ENCODE measurements at regions not wholly inside any gene's neighbourhood (a gene's known extent, or its start where the extent isn't known, plus 50 kb on each side); places are given as distances from the start of the nearest gene placed in this dataset.
A peak's percentile ranks its signal among the peaks of the same experiment; 100 is the strongest.

DNA sequence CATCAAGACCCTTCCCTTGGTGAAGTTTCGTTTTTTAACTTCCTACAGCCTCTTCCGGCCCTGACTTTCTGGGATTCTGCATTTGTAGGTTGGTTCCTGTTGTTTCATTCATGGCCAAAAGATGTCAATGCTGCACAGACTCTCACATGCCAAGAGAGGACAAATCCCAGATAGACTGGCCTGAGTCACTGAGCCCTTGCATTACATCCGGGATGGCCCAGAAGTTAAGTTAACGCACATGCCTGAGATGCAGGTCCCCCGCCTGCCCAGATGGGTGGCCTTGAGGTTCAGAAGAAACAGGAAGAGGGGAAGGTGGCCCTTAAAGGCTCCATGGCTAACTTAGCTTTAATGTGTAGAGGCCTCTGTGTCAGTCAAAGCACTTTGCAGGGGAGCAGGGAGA is 51.6 kb upstream of the SRGAP3 start:
- DNase-seq: no peak

DNA sequence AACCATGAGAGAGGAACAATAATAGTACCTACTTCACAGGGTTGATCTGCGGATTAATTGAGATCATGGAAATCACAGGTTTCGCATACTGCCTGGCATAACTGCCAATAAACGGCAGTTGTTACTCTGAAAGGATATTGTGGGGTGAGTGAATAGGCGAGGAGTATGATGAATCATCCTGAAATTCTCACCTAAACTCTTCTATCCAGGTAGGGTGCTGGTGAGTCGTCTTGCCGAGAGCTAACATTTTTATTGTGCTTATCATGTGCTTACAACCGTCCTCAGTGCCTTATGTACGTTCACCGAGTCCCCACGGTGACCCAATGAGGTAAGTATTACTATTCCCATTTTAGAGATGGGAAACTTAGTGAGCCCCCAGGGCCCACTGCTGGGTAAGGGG is 52.4 kb upstream of the SRGAP3 start:
- DNase-seq: no peak

DNA sequence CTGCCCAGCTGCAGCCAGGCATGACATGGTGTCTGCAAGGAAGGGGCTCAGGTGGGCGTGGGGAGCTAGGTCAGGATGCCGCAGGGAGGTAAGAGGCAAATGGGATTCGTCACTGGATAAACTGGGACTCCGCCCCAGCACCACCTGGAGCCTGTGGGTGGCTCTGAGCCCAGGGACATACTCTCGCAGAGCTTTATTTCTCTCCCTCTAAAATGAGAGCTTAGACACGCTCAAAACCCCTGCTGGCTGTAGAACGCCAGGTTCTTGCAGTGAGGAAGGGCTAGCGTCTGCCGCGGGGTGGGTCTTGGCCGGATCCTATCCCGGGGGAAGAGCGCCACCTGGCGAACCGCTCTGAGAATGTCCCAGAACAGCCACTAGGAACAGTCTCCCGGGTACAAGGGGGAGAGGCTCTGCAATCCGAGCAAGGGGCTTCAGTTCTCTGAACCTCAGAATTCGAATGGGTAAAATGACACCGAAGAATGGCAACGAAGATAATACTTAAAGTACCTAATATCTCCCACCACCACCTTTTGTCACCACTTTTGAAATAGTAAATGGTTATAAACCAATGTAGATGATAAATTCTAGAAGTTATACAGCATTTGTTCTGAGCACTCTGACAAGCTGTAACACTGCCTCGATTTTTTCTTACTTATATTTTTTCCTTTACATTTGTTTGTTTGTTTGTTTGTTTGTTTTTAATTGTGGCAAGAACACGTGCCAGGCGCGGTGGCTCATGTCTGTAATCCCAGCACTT is 53.2 kb upstream of the SRGAP3 start:
- DNase-seq: peak; percentile 63

DNA sequence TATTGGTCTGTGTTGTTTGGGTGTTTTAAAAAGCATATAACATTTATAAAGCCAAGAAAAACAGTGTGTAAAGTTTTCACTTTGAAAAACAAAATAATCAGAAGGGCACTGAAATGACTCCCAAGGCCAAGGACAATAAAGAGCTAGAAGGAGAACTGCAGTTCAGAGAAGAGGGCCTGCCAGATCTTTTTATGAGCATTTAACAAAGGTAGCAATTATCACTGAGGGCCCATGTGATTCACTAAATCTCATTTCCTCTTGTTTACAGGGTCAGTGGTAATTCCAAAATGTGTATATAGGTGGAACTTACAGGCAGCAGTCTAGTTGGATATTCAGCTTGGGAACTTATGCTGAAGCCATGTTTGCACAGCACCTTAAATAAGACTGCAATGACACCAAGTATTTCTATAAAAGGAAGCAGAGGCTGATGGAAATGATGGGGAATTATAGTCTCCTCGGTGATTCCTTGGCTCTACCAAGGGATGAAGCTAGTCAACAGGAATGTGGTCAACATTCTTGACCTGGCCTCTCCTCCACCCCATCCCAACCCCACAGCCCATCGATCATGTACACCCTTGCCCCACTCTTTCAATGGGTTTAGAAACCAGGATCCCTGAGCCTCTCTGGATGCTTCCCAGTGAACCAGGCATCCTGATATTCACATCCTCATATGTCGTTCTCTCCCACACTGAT is 54.4 kb upstream of the THUMPD3 start:
- no peak for DNase-seq

DNA sequence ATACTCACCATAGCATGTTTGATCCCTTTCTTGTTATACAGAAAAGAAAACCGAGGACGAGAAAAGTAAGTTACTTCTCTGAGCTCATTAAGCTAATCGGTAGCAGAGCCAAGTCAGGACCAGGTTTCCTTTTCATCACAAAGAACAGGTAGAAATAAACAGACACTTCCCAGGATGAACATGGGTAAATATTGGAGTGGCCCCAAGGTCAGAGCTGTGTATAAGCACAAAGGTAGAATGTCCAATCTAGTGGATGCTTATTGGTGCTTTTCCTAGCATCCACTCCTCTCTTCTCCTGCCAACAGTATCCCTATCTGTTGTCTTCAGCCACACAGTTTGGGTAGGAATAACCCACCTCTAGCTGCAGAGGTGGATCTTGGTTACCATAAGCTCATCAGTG is 52.8 kb upstream of the THUMPD3 start:
- no peak for DNase-seq

DNA sequence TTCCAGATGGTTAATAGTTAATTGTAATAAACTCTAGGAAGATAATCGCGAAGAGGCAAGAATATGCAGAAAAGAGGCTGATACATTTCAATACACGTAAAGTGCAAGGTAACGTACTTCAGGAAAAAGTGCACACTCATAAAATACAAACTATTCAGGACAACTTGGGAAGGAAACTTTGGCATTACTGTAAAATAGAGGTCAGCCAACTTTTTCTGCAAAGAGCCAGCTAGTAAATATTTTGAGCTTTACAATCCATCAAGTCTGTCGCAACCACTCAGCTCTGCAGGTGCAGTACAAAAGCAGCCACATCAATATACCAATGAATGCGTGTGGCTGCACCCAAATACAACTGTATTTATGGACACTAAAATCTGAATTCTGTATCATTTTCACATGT is 51.6 kb upstream of the THUMPD3 start:
- DNase-seq: no peak

Data from activated T-cell treated with anti-CD3 and anti-CD28 coated beads for 4 hours (primary cell).